HepG2 (cell line): ENCODE measurements at regions not wholly inside any gene's neighbourhood (a gene's known extent, or its start where the extent isn't known, plus 50 kb on each side); places are given as distances from the start of the nearest gene placed in this dataset.

Source experiments
- ATAC-seq: fragments of 200-7000 bp; cut with Tn5 transposase; 3 replicates; pipeline ENCODE4 v1.9.1; 2020; ENCODE audit warnings: mild to moderate bottlenecking, moderate library complexity
- BruUV-seq: library from RNA; stranded (reverse); fragments of 400-500 nt; replicated peaks from 2 replicates; lab custom pipeline; 2021; lab: Mats Ljungman, UMichigan
- CTCF ChIA-PET: fragments of 300-600 bp; formaldehyde crosslinking; extraction: SDS; loops from one replicate; lab custom pipeline; 2021; ENCODE audit warnings: low total read pairs, inconsistent platforms, low intra/inter-chr PET ratio; lab: Yijun Ruan, JAX
- POLR2A ChIA-PET: fragments of 350-600 bp; sonication (Branson Sonifier 250); formaldehyde crosslinking; loops from one replicate; lab custom pipeline; 2020; ENCODE audit warnings: antibody characterized with exemption, inconsistent platforms; lab: Yijun Ruan, JAX
- DNase-seq: peaks from one replicate; pipeline ENCODE4 v3.0.0-alpha.2; 2015; ENCODE audit warnings: low spot score
- FAIRE-seq: peaks from 3 replicates; lab custom pipeline; 2011; peaks lifted over from hg19 to GRCh38; lab: Jason Lieb, UNC
- H2AFZ ChIP-seq: one replicate; pipeline ENCODE4 v1.6.1; 2011; ENCODE audit warnings: low read length, inconsistent platforms
- H3K27ac ChIP-seq: fragments of 300-600 bp; 3 replicates; pipeline ENCODE4 v1.8.0; 2011; ENCODE audit warnings: mixed run types, mild to moderate bottlenecking, mixed read lengths, low read length, inconsistent platforms; ENCODE audit not compliant: insufficient read depth; ENCODE audit errors: extremely low read length
- H3K27me3 ChIP-seq, 2 experiments: fragments of 200-600 bp in 1 of 2; 2 replicates in 1 of 2; 3 replicates in 1 of 2; pipeline versions ENCODE4 v1.6.0 to v1.8.0; 2011; ENCODE audit warnings: low read length in 2 of 2, mild to moderate bottlenecking in 2 of 2, moderate library complexity in 2 of 2, inconsistent platforms in 1 of 2; ENCODE audit not compliant: insufficient read depth in 2 of 2, control insufficient read depth in 1 of 2
- H3K36me3 ChIP-seq, 2 experiments: fragments of 200-600 bp in 1 of 2; replicated peaks in 1 of 2; 2 replicates in 1 of 2; 3 replicates in 1 of 2; pipeline versions ENCODE4 v1.5.1 to v1.8.0; 2011; ENCODE audit warnings: low read length in 2 of 2, inconsistent platforms in 1 of 2; ENCODE audit not compliant: insufficient read depth in 2 of 2, control insufficient read depth in 1 of 2
- H3K4me1 ChIP-seq: 2 replicates; pipeline ENCODE4 v1.5.1; 2012; ENCODE audit warnings: low read length, inconsistent platforms; ENCODE audit not compliant: insufficient read depth
- H3K4me2 ChIP-seq: 2 replicates; pipeline ENCODE4 v1.6.0; 2011; ENCODE audit warnings: low read depth, low read length, inconsistent platforms
- H3K4me3 ChIP-seq, 3 experiments: fragments of 200-600 bp in 1 of 3; sonication (generic), shearing (Covaris generic) in 1 of 3; replicated peaks in 1 of 3; 2 replicates each; pipeline ENCODE4 v1.5.1; 2011 to 2016; ENCODE audit warnings: low read length in 3 of 3, inconsistent platforms in 2 of 3, low read depth in 2 of 3, mild to moderate bottlenecking in 2 of 3, control low read depth in 1 of 3, mixed read lengths in 1 of 3; ENCODE audit not compliant: insufficient read depth in 1 of 3
- H3K79me2 ChIP-seq: one replicate; pipeline ENCODE4 v1.6.1; 2011; ENCODE audit warnings: low read length, inconsistent platforms; ENCODE audit not compliant: insufficient read depth
- H3K9ac ChIP-seq: 2 replicates; pipeline ENCODE4 v1.6.0; 2011; ENCODE audit warnings: mild to moderate bottlenecking, low read depth, low read length, inconsistent platforms; ENCODE audit not compliant: insufficient read depth
- H3K9me3 ChIP-seq: 2 replicates; pipeline ENCODE4 v1.5.1; 2012; ENCODE audit warnings: mild to moderate bottlenecking, low read length
- H4K20me1 ChIP-seq: 2 replicates; pipeline ENCODE4 v1.6.0; 2011; ENCODE audit warnings: inconsistent platforms, mild to moderate bottlenecking, low read length, moderate library complexity; ENCODE audit not compliant: insufficient read depth
- DMTF1 ChIP-seq: sonication (generic); formaldehyde crosslinking; IDR thresholded peaks from 2 replicates; pipeline ENCODE4 v1.4.0; 2020; ENCODE audit warnings: mild to moderate bottlenecking, missing genetic modification reagents
- KAT8 ChIP-seq: IDR thresholded peaks from 2 replicates; pipeline ENCODE4 v1.6.1; 2016; ENCODE audit warnings: missing genetic modification reagents, missing compliant biosample characterization
- NFATC3 ChIP-seq: sonication (generic); formaldehyde crosslinking; IDR thresholded peaks from 2 replicates; pipeline ENCODE4 v1.5.1; 2020; ENCODE audit warnings: mild to moderate bottlenecking, missing genetic modification reagents
- NR2F2 ChIP-seq: IDR thresholded peaks from 2 replicates; pipeline ENCODE4 v1.6.1; 2012; ENCODE audit warnings: low read depth, inconsistent platforms, borderline replicate concordance
- SOX6 ChIP-seq, 2 experiments: fragments of 450-650 bp in 1 of 2; sonication (generic) in 1 of 2; formaldehyde crosslinking in 1 of 2; IDR thresholded peaks; 2 replicates each; pipeline versions ENCODE4 v1.4.0 to v1.6.1; 2017 to 2020; ENCODE audit warnings: antibody characterized with exemption in 1 of 2, mild to moderate bottlenecking in 1 of 2, missing genetic modification reagents in 1 of 2
- SP5 ChIP-seq: IDR thresholded peaks from 2 replicates; pipeline ENCODE4 v1.6.1; 2016; ENCODE audit warnings: low read depth, borderline replicate concordance
- ZC3H13 ChIP-seq: sonication (generic); formaldehyde crosslinking; IDR thresholded peaks from 2 replicates; pipeline ENCODE4 v1.8.1; 2023; ENCODE audit warnings: mild to moderate bottlenecking, missing genetic modification reagents, moderate library complexity
- ZFP36 ChIP-seq: fragments of 150-350 bp; IDR thresholded peaks from 2 replicates; pipeline ENCODE4 v1.6.1; 2018; ENCODE audit warnings: borderline replicate concordance, low read length, low read depth; ENCODE audit not compliant: partially characterized antibody
- ZNF124 ChIP-seq: sonication (generic); formaldehyde crosslinking; IDR thresholded peaks from 2 replicates; pipeline ENCODE4 v1.4.0; 2020; ENCODE audit warnings: missing genetic modification reagents
- ZNF160 ChIP-seq: sonication (generic); formaldehyde crosslinking; IDR thresholded peaks from 2 replicates; pipeline ENCODE4 v1.8.0; 2022; ENCODE audit warnings: mild to moderate bottlenecking, inconsistent platforms, missing genetic modification reagents
- ZNF589 ChIP-seq: sonication (generic); formaldehyde crosslinking; conservative IDR thresholded peaks from 2 replicates; pipeline ENCODE4 v1.8.0; 2022; ENCODE audit warnings: mild to moderate bottlenecking, moderate library complexity, missing genetic modification reagents
- ZNF724P ChIP-seq: sonication (generic); formaldehyde crosslinking; IDR thresholded peaks from 2 replicates; pipeline ENCODE4 v1.8.0; 2022; ENCODE audit warnings: missing genetic modification reagents, borderline replicate concordance
- ZNF841 ChIP-seq: sonication (generic); formaldehyde crosslinking; IDR thresholded peaks from 2 replicates; pipeline ENCODE4 v1.8.1; 2023; ENCODE audit warnings: missing genetic modification reagents, borderline replicate concordance
- WGBS: methylation state at CpG from one replicate; pipeline ENCODE4 v1.1.6; 2017; ENCODE audit warnings: low lambda C conversion rate; 5-methylcytosine and 5-hydroxymethylcytosine counted together
- in situ Hi-C: cut with HindIII; loops from 2 replicates; pipeline ENCODE4 v1.10.0; 2017; ENCODE audit warnings: low pct_unique_long_range_greater_than_20kb; ENCODE audit not compliant: extremely low pct_ligation_motif_present
- intact Hi-C: fragments of 100-400 bp; cut with micrococcal nuclease; formaldehyde crosslinking; loops from one replicate; pipeline ENCODE4 v1.10.0; 2022; ENCODE audit not compliant: unreplicated experiment
- TF ChIP-seq, protein P1 (sequence below): sonication (generic); formaldehyde crosslinking; IDR thresholded peaks from 2 replicates; pipeline ENCODE4 v1.4.0; 2020; ENCODE audit warnings: low read depth, mild to moderate bottlenecking, missing genetic modification reagents
- TF ChIP-seq, protein P2 (sequence below): sonication (generic); formaldehyde crosslinking; IDR thresholded peaks from 2 replicates; pipeline ENCODE4 v1.5.0; 2020; ENCODE audit warnings: missing genetic modification reagents, mild to moderate bottlenecking, borderline replicate concordance
- TF ChIP-seq, protein P3 (sequence below): sonication (generic); formaldehyde crosslinking; IDR thresholded peaks from 2 replicates; pipeline ENCODE4 v1.9.0; 2022; ENCODE audit warnings: missing genetic modification reagents, mild to moderate bottlenecking, borderline replicate concordance

DNA sequence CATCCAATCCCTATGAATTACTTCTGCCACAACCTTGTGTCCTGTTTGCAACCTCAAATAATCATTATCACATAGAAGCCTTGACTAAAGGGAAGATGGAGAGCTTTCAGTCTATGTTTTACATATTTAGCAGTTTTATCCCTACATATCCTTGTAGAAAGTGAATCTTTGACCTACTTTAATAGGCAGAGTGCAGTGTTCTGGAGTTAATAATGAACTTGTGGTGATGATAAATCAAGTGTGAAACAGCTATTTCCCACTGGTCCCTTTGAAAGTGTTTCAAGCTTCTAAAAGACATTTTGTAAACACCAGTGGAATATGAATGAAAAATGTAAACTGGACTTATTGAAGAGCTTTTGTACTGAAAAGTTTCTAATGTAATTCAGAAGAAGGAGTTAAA is 406.7 kb downstream of the GABRG2 start (continued):
- TF ChIP-seq DMTF1 (CRISPR knock-in tag), result no peak
- no peak for TF ChIP-seq NR2F2
- TF ChIP-seq ZNF124 (CRISPR knock-in tag), result no peak

- ChIA-PET POLR2A (no interaction called here), CTCF (no interaction called here)
- no peak for ATAC-seq
- TF ChIP-seq, protein P1, sequence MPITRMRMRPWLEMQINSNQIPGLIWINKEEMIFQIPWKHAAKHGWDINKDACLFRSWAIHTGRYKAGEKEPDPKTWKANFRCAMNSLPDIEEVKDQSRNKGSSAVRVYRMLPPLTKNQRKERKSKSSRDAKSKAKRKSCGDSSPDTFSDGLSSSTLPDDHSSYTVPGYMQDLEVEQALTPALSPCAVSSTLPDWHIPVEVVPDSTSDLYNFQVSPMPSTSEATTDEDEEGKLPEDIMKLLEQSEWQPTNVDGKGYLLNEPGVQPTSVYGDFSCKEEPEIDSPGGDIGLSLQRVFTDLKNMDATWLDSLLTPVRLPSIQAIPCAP (CRISPR knock-in tag), result no peak
- TF ChIP-seq, protein P2, sequence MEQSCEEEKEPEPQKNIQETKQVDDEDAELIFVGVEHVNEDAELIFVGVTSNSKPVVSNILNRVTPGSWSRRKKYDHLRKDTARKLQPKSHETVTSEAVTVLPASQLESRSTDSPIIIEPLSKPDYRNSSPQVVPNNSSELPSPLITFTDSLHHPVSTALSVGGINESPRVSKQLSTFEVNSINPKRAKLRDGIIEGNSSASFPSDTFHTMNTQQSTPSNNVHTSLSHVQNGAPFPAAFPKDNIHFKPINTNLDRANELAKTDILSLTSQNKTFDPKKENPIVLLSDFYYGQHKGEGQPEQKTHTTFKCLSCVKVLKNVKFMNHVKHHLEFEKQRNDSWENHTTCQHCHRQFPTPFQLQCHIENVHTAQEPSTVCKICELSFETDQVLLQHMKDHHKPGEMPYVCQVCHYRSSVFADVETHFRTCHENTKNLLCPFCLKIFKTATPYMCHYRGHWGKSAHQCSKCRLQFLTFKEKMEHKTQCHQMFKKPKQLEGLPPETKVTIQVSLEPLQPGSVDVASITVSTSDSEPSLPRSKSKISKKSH (CRISPR knock-in tag), result no peak
- no peak for TF ChIP-seq ZNF589 (CRISPR knock-in tag)
- no peak for TF ChIP-seq KAT8 (CRISPR knock-in tag)
- no peak for TF ChIP-seq ZNF724P (CRISPR knock-in tag)
- TF ChIP-seq SP5 (CRISPR knock-in tag), result no peak
- TF ChIP-seq ZFP36, result no peak
- no peak for TF ChIP-seq ZC3H13 (CRISPR knock-in tag)
- TF ChIP-seq, protein P3, sequence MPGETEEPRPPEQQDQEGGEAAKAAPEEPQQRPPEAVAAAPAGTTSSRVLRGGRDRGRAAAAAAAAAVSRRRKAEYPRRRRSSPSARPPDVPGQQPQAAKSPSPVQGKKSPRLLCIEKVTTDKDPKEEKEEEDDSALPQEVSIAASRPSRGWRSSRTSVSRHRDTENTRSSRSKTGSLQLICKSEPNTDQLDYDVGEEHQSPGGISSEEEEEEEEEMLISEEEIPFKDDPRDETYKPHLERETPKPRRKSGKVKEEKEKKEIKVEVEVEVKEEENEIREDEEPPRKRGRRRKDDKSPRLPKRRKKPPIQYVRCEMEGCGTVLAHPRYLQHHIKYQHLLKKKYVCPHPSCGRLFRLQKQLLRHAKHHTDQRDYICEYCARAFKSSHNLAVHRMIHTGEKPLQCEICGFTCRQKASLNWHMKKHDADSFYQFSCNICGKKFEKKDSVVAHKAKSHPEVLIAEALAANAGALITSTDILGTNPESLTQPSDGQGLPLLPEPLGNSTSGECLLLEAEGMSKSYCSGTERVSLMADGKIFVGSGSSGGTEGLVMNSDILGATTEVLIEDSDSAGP (CRISPR knock-in tag), result no peak
- no peak for TF ChIP-seq NFATC3 (CRISPR knock-in tag)
- no peak for TF ChIP-seq ZNF160 (CRISPR knock-in tag)
- TF ChIP-seq ZNF841 (CRISPR knock-in tag), result no peak
- TF ChIP-seq SOX6 (IDR thresholded peaks at IDR 0.05), result no peak
- TF ChIP-seq SOX6 (CRISPR knock-in tag; IDR thresholded peaks at IDR 0.05), result no peak
Measured at GRCh38 chr5:162484095-162484494, 416.5 kb downstream of the GABRG2 start.

More at GRCh38 chr5:162484095-162484494, 416.5 kb downstream of the GABRG2 start:
- no TSS peak for BruUV-seq
- FAIRE-seq (no peak), DNase-seq (no peak)
- Histone ChIP-seq H3K4me2 (no peak overlapping the region), H3K4me1 (no peaks in the 10 kb centered on the region), H3K9me3 (peaks cover 52% of the 10 kb centered on the region), H3K27me3 (no peaks in the 10 kb centered on the region), H2AFZ (no peak overlapping the region), H3K27ac (no peak overlapping the region), H3K36me3 (no peaks in the 10 kb centered on the region), H3K79me2 (no peaks in the 10 kb centered on the region), H4K20me1 (no peaks in the 10 kb centered on the region), H3K4me3 (no peak overlapping the region), H3K9ac (no peak overlapping the region)
- 58% methylated on average over 6 of the region's 6 CpGs for WGBS
- in situ Hi-C loops (no loop called here), intact Hi-C loops (no loop called here)
